GM23338 (cell line): ENCODE measurements at regions not wholly inside any gene's neighbourhood (a gene's known extent, or its start where the extent isn't known, plus 50 kb on each side); places are given as distances from the start of the nearest gene placed in this dataset.

Experiments
- ATAC-seq: fragments of 200-7000 bp; cut with Tn5 transposase; 3 replicates; pipeline ENCODE4 v1.9.1; 2020
- DNase-seq: peaks from one replicate; pipeline ENCODE4 v3.0.0-alpha.2; 2015; ENCODE audit warnings: low spot score
- H2AFZ ChIP-seq: fragments of 200-600 bp; sonication (generic); 2 replicates; pipeline ENCODE4 v1.8.0; 2016; ENCODE audit warnings: antibody characterized with exemption, mild to moderate bottlenecking, moderate library complexity
- H3F3A ChIP-seq: fragments of 200-600 bp; sonication (generic); replicated peaks from 2 replicates; pipeline ENCODE4 v1.8.0; 2017; ENCODE audit warnings: antibody characterized with exemption, mixed run types, low read depth
- H3K27ac ChIP-seq: fragments of 200-600 bp; sonication (generic); 2 replicates; pipeline ENCODE4 v1.6.1; 2016; ENCODE audit warnings: low read depth
- H3K27me3 ChIP-seq: fragments of 200-600 bp; sonication (generic); 2 replicates; pipeline ENCODE4 v1.8.0; 2016; ENCODE audit warnings: mild to moderate bottlenecking, mixed run types, moderate library complexity; ENCODE audit not compliant: insufficient read depth
- H3K36me3 ChIP-seq: fragments of 200-600 bp; sonication (generic); 2 replicates; pipeline ENCODE4 v1.8.0; 2016; ENCODE audit warnings: mild to moderate bottlenecking; ENCODE audit not compliant: insufficient read depth
- H3K4me1 ChIP-seq: fragments of 200-600 bp; sonication (generic); 2 replicates; pipeline ENCODE4 v1.8.0; 2016; ENCODE audit warnings: mild to moderate bottlenecking, moderate library complexity; ENCODE audit not compliant: insufficient read depth
- H3K4me2 ChIP-seq: fragments of 200-600 bp; sonication (generic); 2 replicates; pipeline ENCODE4 v1.7.1; 2017; ENCODE audit warnings: mixed run types
- H3K4me3 ChIP-seq: fragments of 200-600 bp; sonication (generic); 2 replicates; pipeline ENCODE4 v1.6.1; 2016; ENCODE audit warnings: mixed run types
- H3K79me2 ChIP-seq: fragments of 200-600 bp; sonication (generic); replicated peaks from 2 replicates; pipeline ENCODE4 v1.8.0; 2017; ENCODE audit warnings: mild to moderate bottlenecking; ENCODE audit not compliant: insufficient read depth
- H3K9me2 ChIP-seq: fragments of 200-600 bp; sonication (generic); 2 replicates; pipeline ENCODE4 v1.8.0; 2017; ENCODE audit not compliant: insufficient read depth
- H4K20me1 ChIP-seq: fragments of 200-600 bp; sonication (generic); replicated peaks from 2 replicates; pipeline ENCODE4 v1.8.0; 2017; ENCODE audit warnings: mild to moderate bottlenecking; ENCODE audit not compliant: insufficient read depth
- H3K27ac Mint-ChIP-seq: 2 replicates; pipeline ENCODE4 v1.8.0; 2020; ENCODE audit warnings: inconsistent platforms, mild to moderate bottlenecking, moderate library complexity, mixed read lengths
- H3K27me3 Mint-ChIP-seq: 3 replicates; pipeline ENCODE4 v1.8.0; 2022; ENCODE audit warnings: low read depth, mild to moderate bottlenecking, moderate library complexity, mixed read lengths, inconsistent platforms; ENCODE audit not compliant: insufficient read depth, poor library complexity
- H3K36me3 Mint-ChIP-seq: 3 replicates; pipeline ENCODE4 v1.8.0; 2021; ENCODE audit warnings: low read depth, mild to moderate bottlenecking, inconsistent platforms, moderate library complexity, mixed read lengths
- H3K4me1 Mint-ChIP-seq: 3 replicates; pipeline ENCODE4 v1.8.0; 2020; ENCODE audit warnings: mild to moderate bottlenecking, inconsistent platforms, mixed read lengths
- H3K4me3 Mint-ChIP-seq: 3 replicates; pipeline ENCODE4 v1.8.0; 2021; ENCODE audit warnings: moderate library complexity, mild to moderate bottlenecking, inconsistent platforms, mixed read lengths
- H3K9me3 Mint-ChIP-seq: 3 replicates; pipeline ENCODE4 v1.8.0; 2020; ENCODE audit warnings: moderate library complexity, mild to moderate bottlenecking, inconsistent platforms, mixed read lengths
- CREB1 ChIP-seq: fragments of 250-450 bp; sonication (Bioruptor Pico); IDR thresholded peaks from 2 replicates; pipeline ENCODE4 v1.5.0; 2020; ENCODE audit warnings: low read depth, mild to moderate bottlenecking, moderate library complexity
- EZH2 ChIP-seq: fragments of 200-600 bp; sonication (generic); IDR thresholded peaks from one replicate; pipeline ENCODE4 v1.8.0; 2017; ENCODE audit warnings: antibody characterized with exemption, mild to moderate bottlenecking, low read depth; ENCODE audit not compliant: unreplicated experiment
- JUNB ChIP-seq: IDR thresholded peaks from one replicate; pipeline ENCODE4 v1.6.1; 2016; ENCODE audit warnings: antibody characterized with exemption; ENCODE audit not compliant: unreplicated experiment
- POLR2AphosphoS5 ChIP-seq: IDR thresholded peaks from 2 replicates; pipeline ENCODE4 v1.6.1; 2016; ENCODE audit warnings: antibody characterized with exemption, low read depth
- ZNF114 ChIP-seq: fragments of 250-450 bp; sonication (Bioruptor Pico); IDR thresholded peaks from 2 replicates; pipeline ENCODE4 v1.5.0; 2020; ENCODE audit warnings: mild to moderate bottlenecking, moderate library complexity
- TF ChIP-seq, protein P1 (sequence below): IDR thresholded peaks from one replicate; pipeline ENCODE4 v1.6.1; 2018; ENCODE audit warnings: antibody characterized with exemption; ENCODE audit not compliant: unreplicated experiment
- TF ChIP-seq, protein P2 (sequence below): IDR thresholded peaks from 2 replicates; pipeline ENCODE4 v1.6.1; 2016; ENCODE audit warnings: antibody characterized with exemption
- TF ChIP-seq, protein P3 (sequence below), 2 experiments: fragments of 200-600 bp in 1 of 2; sonication (generic) in 1 of 2; conservative IDR thresholded peaks; 2 replicates each; pipeline versions ENCODE4 v1.5.1 to v1.6.1; 2016 to 2017; ENCODE audit warnings: antibody characterized with exemption in 2 of 2, low read depth in 2 of 2, mild to moderate bottlenecking in 2 of 2, moderate library complexity in 1 of 2

DNA sequence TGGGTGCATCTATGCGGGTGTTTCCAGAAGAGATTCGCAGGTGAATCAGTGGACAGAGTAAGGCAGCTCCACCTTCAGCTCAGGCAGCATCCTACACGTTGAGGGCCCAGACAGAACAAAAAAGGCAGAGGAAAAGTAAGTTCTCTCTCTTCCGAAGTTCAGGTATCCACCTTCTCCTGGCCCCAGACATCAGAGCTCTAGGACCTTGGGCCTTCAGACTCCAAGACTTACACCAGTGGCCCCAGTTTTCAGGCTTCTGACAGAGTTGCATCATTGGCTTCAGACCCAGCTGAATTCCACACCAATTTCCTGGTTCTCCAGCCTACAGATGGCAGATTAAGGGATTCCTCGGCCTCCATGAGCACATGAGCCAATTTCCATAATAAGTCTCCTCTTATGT, 102.2 kb upstream of the GPR26 start (continued):
- no peak for TF ChIP-seq EZH2
- no peak for TF ChIP-seq CREB1 (CRISPR knock-in tag)
- no peak for TF ChIP-seq POLR2AphosphoS5
- TF ChIP-seq JUNB = no peak
- TF ChIP-seq, protein P1, sequence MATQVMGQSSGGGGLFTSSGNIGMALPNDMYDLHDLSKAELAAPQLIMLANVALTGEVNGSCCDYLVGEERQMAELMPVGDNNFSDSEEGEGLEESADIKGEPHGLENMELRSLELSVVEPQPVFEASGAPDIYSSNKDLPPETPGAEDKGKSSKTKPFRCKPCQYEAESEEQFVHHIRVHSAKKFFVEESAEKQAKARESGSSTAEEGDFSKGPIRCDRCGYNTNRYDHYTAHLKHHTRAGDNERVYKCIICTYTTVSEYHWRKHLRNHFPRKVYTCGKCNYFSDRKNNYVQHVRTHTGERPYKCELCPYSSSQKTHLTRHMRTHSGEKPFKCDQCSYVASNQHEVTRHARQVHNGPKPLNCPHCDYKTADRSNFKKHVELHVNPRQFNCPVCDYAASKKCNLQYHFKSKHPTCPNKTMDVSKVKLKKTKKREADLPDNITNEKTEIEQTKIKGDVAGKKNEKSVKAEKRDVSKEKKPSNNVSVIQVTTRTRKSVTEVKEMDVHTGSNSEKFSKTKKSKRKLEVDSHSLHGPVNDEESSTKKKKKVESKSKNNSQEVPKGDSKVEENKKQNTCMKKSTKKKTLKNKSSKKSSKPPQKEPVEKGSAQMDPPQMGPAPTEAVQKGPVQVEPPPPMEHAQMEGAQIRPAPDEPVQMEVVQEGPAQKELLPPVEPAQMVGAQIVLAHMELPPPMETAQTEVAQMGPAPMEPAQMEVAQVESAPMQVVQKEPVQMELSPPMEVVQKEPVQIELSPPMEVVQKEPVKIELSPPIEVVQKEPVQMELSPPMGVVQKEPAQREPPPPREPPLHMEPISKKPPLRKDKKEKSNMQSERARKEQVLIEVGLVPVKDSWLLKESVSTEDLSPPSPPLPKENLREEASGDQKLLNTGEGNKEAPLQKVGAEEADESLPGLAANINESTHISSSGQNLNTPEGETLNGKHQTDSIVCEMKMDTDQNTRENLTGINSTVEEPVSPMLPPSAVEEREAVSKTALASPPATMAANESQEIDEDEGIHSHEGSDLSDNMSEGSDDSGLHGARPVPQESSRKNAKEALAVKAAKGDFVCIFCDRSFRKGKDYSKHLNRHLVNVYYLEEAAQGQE = no peak
- no peak for TF ChIP-seq ZNF114 (CRISPR knock-in tag)

DNA sequence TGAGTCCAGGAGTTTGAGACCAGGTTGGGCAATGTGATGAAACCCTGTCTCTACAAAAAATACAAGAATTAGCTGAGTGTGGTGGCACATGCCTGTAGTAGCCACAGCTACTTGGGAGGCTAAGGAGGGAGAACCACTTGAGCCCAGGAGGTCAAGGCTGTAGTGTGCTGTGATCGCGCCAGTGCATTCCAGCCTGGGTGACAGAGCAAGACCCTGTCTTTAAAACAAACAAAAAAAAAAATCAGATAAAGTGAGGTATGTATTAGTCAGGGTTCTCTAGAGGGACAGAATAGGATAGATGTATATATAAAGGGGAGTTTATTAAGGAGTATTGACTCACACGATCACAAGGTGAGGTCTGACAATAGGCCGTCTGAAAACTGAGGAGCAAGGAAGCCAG, 101.5 kb upstream of the GPR26 start:
- H3K27me3 ChIP-seq = no peaks in the 10 kb centered on the region
- no peaks in the 10 kb centered on the region for H3K9me2 ChIP-seq
- ATAC-seq = no peak
- no peaks in the 10 kb centered on the region for H3K36me3 ChIP-seq
- no peak overlapping the region for H3K27ac ChIP-seq
- no peak for DNase-seq
- H3K4me2 ChIP-seq = no peak overlapping the region
- H3K9me3 Mint-ChIP-seq = no peaks in the 10 kb centered on the region; the same call in 2 of the 3 replicates
- no peak overlapping the region for H2AFZ ChIP-seq
- TF ChIP-seq POLR2AphosphoS5 (no peak), CREB1 (CRISPR knock-in tag) (no peak), ZNF114 (CRISPR knock-in tag) (no peak)
- TF ChIP-seq, protein P2, sequence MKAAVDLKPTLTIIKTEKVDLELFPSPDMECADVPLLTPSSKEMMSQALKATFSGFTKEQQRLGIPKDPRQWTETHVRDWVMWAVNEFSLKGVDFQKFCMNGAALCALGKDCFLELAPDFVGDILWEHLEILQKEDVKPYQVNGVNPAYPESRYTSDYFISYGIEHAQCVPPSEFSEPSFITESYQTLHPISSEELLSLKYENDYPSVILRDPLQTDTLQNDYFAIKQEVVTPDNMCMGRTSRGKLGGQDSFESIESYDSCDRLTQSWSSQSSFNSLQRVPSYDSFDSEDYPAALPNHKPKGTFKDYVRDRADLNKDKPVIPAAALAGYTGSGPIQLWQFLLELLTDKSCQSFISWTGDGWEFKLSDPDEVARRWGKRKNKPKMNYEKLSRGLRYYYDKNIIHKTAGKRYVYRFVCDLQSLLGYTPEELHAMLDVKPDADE = no peak
- TF ChIP-seq, protein P3, sequence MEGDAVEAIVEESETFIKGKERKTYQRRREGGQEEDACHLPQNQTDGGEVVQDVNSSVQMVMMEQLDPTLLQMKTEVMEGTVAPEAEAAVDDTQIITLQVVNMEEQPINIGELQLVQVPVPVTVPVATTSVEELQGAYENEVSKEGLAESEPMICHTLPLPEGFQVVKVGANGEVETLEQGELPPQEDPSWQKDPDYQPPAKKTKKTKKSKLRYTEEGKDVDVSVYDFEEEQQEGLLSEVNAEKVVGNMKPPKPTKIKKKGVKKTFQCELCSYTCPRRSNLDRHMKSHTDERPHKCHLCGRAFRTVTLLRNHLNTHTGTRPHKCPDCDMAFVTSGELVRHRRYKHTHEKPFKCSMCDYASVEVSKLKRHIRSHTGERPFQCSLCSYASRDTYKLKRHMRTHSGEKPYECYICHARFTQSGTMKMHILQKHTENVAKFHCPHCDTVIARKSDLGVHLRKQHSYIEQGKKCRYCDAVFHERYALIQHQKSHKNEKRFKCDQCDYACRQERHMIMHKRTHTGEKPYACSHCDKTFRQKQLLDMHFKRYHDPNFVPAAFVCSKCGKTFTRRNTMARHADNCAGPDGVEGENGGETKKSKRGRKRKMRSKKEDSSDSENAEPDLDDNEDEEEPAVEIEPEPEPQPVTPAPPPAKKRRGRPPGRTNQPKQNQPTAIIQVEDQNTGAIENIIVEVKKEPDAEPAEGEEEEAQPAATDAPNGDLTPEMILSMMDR (conservative IDR thresholded peaks at IDR 0.05; ENCODE audit: low read depth in 2 of 2) = no peak
- H3K27me3 Mint-ChIP-seq = peaks cover 7% of the 10 kb centered on the region
- H3K4me1 Mint-ChIP-seq = peaks cover 7% of the 10 kb centered on the region; the same call in 2 of the 3 replicates
- H3K36me3 Mint-ChIP-seq = no peaks in the 10 kb centered on the region
- no peak overlapping the region for H3K4me3 Mint-ChIP-seq
- H4K20me1 ChIP-seq = no peaks in the 10 kb centered on the region
- no peak overlapping the region for H3K27ac Mint-ChIP-seq
- no peak overlapping the region for H3K4me3 ChIP-seq
- H3K79me2 ChIP-seq = no peaks in the 10 kb centered on the region
- no peaks in the 10 kb centered on the region for H3F3A ChIP-seq
- no peaks in the 10 kb centered on the region for H3K4me1 ChIP-seq
